Omental fat pad (tissue), 3 donors: ENCODE measurements at regions not wholly inside any gene's neighbourhood (a gene's known extent, or its start where the extent isn't known, plus 50 kb on each side); places are given as distances from the start of the nearest gene placed in this dataset.
"Not testable (repeated sequence)": the region's sequence is repeated elsewhere in the genome, so short reads cannot be mapped to it uniquely, and the experiment has no call there.

Experiments used
- ATAC-seq: fragments of 150-250 bp; one replicate; pipeline ENCODE4 v1.9.1; 2016; ENCODE audit warnings: mild to moderate bottlenecking, moderate library complexity; ENCODE audit not compliant: low FRiP score
- DNase-seq: peaks from one replicate; pipeline ENCODE4 v3.0.0-alpha.2; 2019; ENCODE audit warnings: low spot score
- TF ChIP-seq, protein P1 (sequence below), 3 donors: fragments of 450-650 bp; IDR thresholded peaks; one replicate each; pipeline ENCODE4 v1.5.1; 2016 to 2017; ENCODE audit warnings: antibody characterized with exemption in 3 of 3, mild to moderate bottlenecking in 3 of 3, moderate library complexity in 2 of 3

DNA sequence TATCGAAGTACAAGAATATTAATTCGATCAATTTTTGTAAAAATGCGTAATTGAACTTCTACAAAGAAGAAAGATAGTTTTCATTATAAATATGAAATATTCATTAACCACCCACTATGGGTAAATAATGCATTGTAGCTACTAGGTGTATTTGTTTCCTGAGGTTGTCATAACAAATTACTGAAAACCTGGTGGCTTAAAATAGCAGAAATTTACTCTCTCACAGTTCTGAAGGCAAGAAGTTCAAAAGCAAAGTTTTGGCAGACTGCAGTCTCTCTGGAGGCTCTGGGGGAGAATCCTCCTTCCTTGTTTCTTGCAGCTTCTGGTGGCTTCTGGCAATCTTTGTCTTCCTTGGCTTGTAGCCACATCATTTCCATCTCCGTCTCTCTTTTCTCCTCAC, 99.2 kb upstream of the MIR17HG start:
- no peak for DNase-seq
- TF ChIP-seq, protein P1, sequence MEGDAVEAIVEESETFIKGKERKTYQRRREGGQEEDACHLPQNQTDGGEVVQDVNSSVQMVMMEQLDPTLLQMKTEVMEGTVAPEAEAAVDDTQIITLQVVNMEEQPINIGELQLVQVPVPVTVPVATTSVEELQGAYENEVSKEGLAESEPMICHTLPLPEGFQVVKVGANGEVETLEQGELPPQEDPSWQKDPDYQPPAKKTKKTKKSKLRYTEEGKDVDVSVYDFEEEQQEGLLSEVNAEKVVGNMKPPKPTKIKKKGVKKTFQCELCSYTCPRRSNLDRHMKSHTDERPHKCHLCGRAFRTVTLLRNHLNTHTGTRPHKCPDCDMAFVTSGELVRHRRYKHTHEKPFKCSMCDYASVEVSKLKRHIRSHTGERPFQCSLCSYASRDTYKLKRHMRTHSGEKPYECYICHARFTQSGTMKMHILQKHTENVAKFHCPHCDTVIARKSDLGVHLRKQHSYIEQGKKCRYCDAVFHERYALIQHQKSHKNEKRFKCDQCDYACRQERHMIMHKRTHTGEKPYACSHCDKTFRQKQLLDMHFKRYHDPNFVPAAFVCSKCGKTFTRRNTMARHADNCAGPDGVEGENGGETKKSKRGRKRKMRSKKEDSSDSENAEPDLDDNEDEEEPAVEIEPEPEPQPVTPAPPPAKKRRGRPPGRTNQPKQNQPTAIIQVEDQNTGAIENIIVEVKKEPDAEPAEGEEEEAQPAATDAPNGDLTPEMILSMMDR (IDR thresholded peaks at IDR 0.05) = no peak
- no peak for ATAC-seq

DNA sequence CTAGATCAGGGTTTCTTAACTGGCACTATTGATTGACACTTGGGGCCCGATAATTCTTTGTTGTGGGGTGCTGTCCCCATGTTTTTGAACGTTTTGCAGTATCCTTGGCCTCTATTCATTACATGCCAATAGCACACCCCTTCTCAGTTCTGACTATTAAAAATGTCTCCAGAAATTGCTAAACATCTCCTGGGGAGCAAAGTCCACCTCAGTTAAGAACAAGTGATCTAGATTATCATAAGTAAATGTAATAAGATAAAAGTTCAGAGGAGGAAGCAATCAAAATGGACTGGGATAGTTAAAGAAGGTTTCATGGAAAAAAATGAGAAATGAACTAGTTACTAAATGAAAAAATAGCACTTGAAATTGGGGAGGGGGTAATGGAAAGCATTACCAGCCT, 98.1 kb upstream of the MIR17HG start:
- ATAC-seq = no peak
- TF ChIP-seq, protein P1 (IDR thresholded peaks at IDR 0.05) = no peak
- no peak for DNase-seq

DNA sequence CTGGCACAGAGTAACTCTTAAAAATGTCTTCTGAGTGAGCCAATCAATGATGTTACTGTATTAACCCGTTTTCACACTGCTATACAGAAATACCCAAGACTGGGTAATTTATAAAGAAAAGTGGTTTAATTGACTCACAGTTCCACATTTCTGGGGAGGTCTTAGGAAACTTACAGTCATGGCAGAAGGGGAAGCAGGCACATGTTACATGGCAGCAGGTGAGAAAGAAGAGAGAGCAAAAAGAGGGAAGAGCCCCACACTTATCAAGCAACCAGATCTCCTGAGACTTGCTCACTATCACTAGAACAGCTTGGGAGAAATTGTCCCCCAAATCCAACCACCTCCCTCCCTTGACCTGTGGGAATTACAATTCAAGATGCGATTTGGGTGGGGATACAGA, 97.6 kb upstream of the MIR17HG start:
- ATAC-seq (no peak), DNase-seq (no peak)
- TF ChIP-seq, protein P1 (IDR thresholded peaks at IDR 0.05) = no peak

DNA sequence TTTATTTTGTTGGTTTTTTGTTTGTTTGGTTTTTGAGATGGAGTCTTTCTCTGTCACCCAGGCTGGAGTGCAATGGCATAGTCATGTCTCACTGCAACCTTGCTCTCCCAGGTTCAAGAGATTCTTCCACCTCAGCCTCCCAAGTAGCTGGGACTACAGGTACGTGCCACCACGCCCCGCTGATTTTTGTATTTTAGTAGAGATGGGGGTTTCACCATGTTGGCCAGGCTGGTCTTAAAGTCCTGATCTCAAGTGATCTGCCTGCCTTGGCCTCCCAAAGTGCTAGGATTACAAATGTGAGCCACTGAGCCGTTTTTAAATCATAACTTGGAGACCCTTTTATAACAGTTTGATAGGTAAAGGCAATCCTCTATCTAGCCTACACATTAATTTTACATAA, 95.9 kb upstream of the MIR17HG start:
- DNase-seq, ATAC-seq: not testable (repeated sequence)

DNA sequence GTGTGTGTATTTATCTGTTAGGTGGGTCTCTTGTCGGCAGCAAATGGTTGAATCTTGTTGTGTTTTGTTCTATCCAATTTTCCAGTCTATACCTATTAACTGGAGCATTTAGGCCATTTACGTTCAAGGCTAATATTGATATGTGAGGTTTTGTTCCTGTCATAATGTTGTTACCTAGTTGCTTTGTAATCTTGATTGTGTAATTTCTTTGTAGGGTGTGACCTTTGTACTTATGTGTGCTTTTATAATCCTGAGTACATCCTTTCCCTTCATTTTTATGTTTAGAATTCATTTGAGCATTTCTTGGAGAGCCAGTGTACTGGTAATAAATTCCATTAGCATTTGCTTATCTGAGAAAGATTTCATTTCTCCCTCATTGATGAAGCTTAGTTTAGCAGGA, 83.0 kb upstream of the MIR17HG start:
- no peak for ATAC-seq

DNA sequence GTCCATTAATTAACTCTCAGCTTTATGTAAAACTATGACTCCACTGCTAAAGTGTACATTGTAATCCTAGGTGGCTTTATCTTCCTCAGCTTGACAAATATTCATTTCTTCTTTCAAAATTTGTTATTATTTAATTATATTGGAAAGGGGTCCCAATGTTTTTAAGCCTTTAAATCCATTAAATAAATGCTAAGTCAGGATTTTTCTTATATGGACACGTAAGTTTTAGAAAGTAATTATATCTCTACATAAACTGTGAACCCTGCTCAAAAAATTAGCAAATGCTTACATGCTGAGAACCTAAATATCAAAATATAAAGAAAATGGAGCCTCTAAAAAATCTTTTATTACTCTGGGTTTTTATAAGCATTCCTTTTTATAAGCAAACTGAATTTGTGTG, 78.2 kb upstream of the MIR17HG start:
- no peak for ATAC-seq
- TF ChIP-seq, protein P1 (IDR thresholded peaks at IDR 0.05) = no peak
- DNase-seq = no peak

More for the DNA sequence above, 83.0 kb upstream of the MIR17HG start:
- no peak for DNase-seq
- TF ChIP-seq, protein P1 (IDR thresholded peaks at IDR 0.05) = no peak

DNA sequence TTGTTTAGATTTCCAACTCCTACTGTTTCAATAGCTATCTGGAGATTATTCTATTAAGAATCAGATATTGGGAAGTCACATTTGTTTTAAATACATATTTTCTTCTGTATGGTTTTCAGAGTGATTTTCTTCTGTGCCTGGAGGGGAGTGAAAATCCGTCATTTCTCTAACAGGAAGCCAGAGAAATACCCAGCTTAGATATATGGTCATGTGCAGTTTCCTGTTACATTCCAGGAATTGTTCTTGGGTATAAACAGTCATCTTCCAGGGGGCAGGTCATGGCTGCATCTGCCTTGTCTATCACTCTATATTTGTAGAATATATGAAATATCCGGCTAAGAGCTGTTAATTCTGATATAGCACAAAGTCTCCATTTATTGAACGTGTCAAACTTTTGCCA, 77.5 kb upstream of the MIR17HG start:
- DNase-seq = no peak
- TF ChIP-seq, protein P1 (IDR thresholded peaks at IDR 0.05) = no peak
- ATAC-seq = no peak

DNA sequence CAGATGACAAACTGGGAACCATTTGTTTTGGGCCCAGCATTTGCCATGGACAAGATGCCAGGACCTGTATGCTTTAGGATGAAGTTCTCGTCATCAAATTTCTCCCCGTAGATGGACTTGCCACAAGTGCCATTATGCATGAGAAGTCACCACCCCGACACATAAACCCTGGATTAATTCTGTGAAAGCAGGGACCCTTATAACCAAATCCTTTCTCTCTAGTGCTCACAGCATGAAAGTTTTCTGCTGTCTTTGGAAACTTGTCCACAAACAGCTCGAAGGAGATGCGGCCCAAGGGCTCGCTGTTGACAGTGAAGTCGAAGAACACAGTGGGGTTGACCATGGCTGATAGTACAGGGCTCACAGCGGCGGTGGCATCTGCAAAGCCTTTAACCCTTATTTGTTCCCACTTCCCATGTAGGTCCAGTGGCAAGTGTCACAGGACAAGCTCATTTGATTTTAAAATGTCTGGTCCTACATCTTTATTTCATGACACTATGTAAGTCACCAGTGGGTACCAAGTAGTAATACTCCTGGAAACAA, 75.2 kb upstream of the MIR17HG start:
- DNase-seq = no peak
- TF ChIP-seq, protein P1 (IDR thresholded peaks at IDR 0.05) = no peak
- ATAC-seq = no peak
